WTC11 (cell line): ENCODE measurements at regions not wholly inside any gene's neighbourhood (a gene's known extent, or its start where the extent isn't known, plus 50 kb on each side); places are given as distances from the start of the nearest gene placed in this dataset.

Experiments used
- CREB1 ChIP-seq: sonication (generic); formaldehyde crosslinking; IDR thresholded peaks from 2 replicates; pipeline ENCODE4 v1.8.0; 2023; ENCODE audit warnings: mild to moderate bottlenecking, missing genetic modification reagents
- HMGA2 ChIP-seq: fragments of 250-450 bp; sonication (Bioruptor Pico); IDR thresholded peaks from 2 replicates; pipeline ENCODE4 v1.4.0; 2021; ENCODE audit warnings: mild to moderate bottlenecking, moderate library complexity
- ZNF263 ChIP-seq: sonication (generic); formaldehyde crosslinking; IDR thresholded peaks from 2 replicates; pipeline ENCODE4 v1.8.1; 2022; ENCODE audit warnings: low read depth, mild to moderate bottlenecking, moderate library complexity, missing genetic modification reagents
- TF ChIP-seq, protein P1 (sequence below): fragments of 200-600 bp; IDR thresholded peaks from 2 replicates; pipeline ENCODE4 v1.8.0; 2022; ENCODE audit warnings: antibody characterized with exemption

DNA sequence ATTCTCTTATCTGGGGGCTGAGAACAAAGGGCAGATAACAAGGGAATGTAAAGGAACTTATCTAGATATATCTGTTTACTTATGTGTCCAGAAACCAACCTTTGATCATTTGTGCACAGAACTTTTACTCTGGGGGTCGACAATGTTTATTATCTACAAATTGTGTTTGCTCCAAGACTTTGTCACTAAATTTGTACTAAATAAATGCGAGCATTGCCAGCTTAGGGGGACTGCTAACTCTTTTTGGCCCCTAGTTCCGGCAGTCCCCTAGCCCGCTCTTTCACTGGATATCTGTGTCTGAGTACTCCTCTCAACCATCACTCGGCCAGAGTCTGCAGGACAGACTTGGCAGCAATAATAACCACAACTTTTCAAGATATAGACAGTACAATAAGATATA is 88.2 kb downstream of the FSCB start:
- TF ChIP-seq, protein P1, sequence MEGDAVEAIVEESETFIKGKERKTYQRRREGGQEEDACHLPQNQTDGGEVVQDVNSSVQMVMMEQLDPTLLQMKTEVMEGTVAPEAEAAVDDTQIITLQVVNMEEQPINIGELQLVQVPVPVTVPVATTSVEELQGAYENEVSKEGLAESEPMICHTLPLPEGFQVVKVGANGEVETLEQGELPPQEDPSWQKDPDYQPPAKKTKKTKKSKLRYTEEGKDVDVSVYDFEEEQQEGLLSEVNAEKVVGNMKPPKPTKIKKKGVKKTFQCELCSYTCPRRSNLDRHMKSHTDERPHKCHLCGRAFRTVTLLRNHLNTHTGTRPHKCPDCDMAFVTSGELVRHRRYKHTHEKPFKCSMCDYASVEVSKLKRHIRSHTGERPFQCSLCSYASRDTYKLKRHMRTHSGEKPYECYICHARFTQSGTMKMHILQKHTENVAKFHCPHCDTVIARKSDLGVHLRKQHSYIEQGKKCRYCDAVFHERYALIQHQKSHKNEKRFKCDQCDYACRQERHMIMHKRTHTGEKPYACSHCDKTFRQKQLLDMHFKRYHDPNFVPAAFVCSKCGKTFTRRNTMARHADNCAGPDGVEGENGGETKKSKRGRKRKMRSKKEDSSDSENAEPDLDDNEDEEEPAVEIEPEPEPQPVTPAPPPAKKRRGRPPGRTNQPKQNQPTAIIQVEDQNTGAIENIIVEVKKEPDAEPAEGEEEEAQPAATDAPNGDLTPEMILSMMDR: no peak
- no peak for TF ChIP-seq CREB1
- TF ChIP-seq HMGA2 (CRISPR knock-in tag): no peak
- TF ChIP-seq ZNF263 (CRISPR knock-in tag): no peak
